Mucosa of descending colon (tissue), 3 donors: ENCODE measurements at regions not wholly inside any gene's neighbourhood (a gene's known extent, or its start where the extent isn't known, plus 50 kb on each side); places are given as distances from the start of the nearest gene placed in this dataset.
A peak's percentile ranks its signal among the peaks of the same experiment; 100 is the strongest.
"Not testable (repeated sequence)": the region's sequence is repeated elsewhere in the genome, so short reads cannot be mapped to it uniquely, and the experiment has no call there.

Experiments used
- ATAC-seq: fragments of 200-7000 bp; cut with Tn5 transposase; one replicate; pipeline ENCODE4 v1.9.1; 2020; ENCODE audit warnings: mild to moderate bottlenecking, moderate library complexity
- DNase-seq, 3 donors: peaks; one replicate each; pipeline ENCODE4 v3.0.0-alpha.2; 2020
- H3K36me3 ChIP-seq: fragments of 200-600 bp; one replicate; pipeline ENCODE4 v1.8.0; 2021; ENCODE audit warnings: low read depth, mild to moderate bottlenecking
- H3K4me1 ChIP-seq: fragments of 200-600 bp; one replicate; pipeline ENCODE4 v1.8.0; 2021; ENCODE audit warnings: low read depth, mild to moderate bottlenecking
- H3K4me3 ChIP-seq: fragments of 200-600 bp; one replicate; pipeline ENCODE4 v1.8.0; 2021; ENCODE audit warnings: mild to moderate bottlenecking
- H3K9me3 ChIP-seq: fragments of 200-600 bp; one replicate; pipeline ENCODE4 v1.8.0; 2021; ENCODE audit warnings: mild to moderate bottlenecking
- CTCF ChIP-seq: fragments of 200-600 bp; IDR thresholded peaks from one replicate; pipeline ENCODE4 v1.8.0; 2022; ENCODE audit warnings: antibody characterized with exemption, mild to moderate bottlenecking
- intact Hi-C, 2 donors: fragments of 100-400 bp; cut with DNase I in 1 of 2; cut with micrococcal nuclease in 1 of 2; formaldehyde crosslinking; loops; one replicate each; pipeline versions ENCODE4 v1.11.0 to v1.11.1; 2022; cut with DNase I, micrococcal nuclease
- donor health status: DM: no; HTN: no; CAD: no; lungs with moderate emphysema.
- donor health status: DM: no; HTN: no; CAD: no.
- donor health status: DM: no; HTN: yes; CAD: no.

- H3K4me3 ChIP-seq = no peak overlapping the region
- DNase-seq (no peak), ATAC-seq (no peak)
- intact Hi-C loops = no loop called here
- H3K4me1 ChIP-seq = no peaks in the 10 kb centered on the region
- no peaks in the 10 kb centered on the region for H3K36me3 ChIP-seq
- no peak for TF ChIP-seq CTCF
- no peaks in the 10 kb centered on the region for H3K9me3 ChIP-seq
Measured at GRCh38 chr11:93908689-93909088, 58.3 kb upstream of the VSTM5 start.

GRCh38 chr11:93917673-93918072, 67.3 kb upstream of the VSTM5 start:
- DNase-seq (no peak), ATAC-seq (no peak)
- intact Hi-C loops = no loop called here
- H3K9me3 ChIP-seq = no peaks in the 10 kb centered on the region
- H3K36me3 ChIP-seq = no peaks in the 10 kb centered on the region
- H3K4me3 ChIP-seq = no peak overlapping the region
- TF ChIP-seq CTCF = no peak
- H3K4me1 ChIP-seq = no peaks in the 10 kb centered on the region

- ATAC-seq (peak; percentile 67), DNase-seq (peak in 1 of 3 donors; percentile 41)
- TF ChIP-seq CTCF = no peak
- Histone ChIP-seq H3K4me1 (no peaks in the 10 kb centered on the region), H3K9me3 (no peaks in the 10 kb centered on the region), H3K4me3 (no peak overlapping the region), H3K36me3 (no peaks in the 10 kb centered on the region)
- intact Hi-C loops = no loop called here
Measured at GRCh38 chr11:93921695-93922468, 71.5 kb upstream of the VSTM5 start.

- intact Hi-C loops = no loop called here
- ATAC-seq (no peak), DNase-seq (no peak)
- no peaks in the 10 kb centered on the region for H3K9me3 ChIP-seq
- H3K4me1 ChIP-seq = no peaks in the 10 kb centered on the region
- H3K4me3 ChIP-seq = no peak overlapping the region
- TF ChIP-seq CTCF = no peak
- H3K36me3 ChIP-seq = no peaks in the 10 kb centered on the region
Measured at GRCh38 chr11:93922830-93923229, 72.4 kb upstream of the VSTM5 start.

- H3K4me3 ChIP-seq, DNase-seq, ATAC-seq, H3K36me3 ChIP-seq, H3K4me1 ChIP-seq, H3K9me3 ChIP-seq, intact Hi-C loops: not testable (repeated sequence)
Measured at GRCh38 chr11:93926099-93926498, 75.7 kb upstream of the VSTM5 start.

- Histone ChIP-seq H3K4me3 (no peak overlapping the region), H3K9me3 (no peaks in the 10 kb centered on the region), H3K4me1 (no peaks in the 10 kb centered on the region), H3K36me3 (no peaks in the 10 kb centered on the region)
- intact Hi-C loops = no loop called here
- DNase-seq = no peak
- no peak for ATAC-seq
- TF ChIP-seq CTCF = no peak
Measured at GRCh38 chr11:93929407-93929806, 79.0 kb upstream of the VSTM5 start.
